HepG2 (cell line): ENCODE measurements at regions not wholly inside any gene's neighbourhood (a gene's known extent, or its start where the extent isn't known, plus 50 kb on each side); places are given as distances from the start of the nearest gene placed in this dataset.

Experiments used
- ATAC-seq: fragments of 200-7000 bp; cut with Tn5 transposase; 3 replicates; pipeline ENCODE4 v1.9.1; 2020; ENCODE audit warnings: mild to moderate bottlenecking, moderate library complexity
- BruUV-seq: library from RNA; stranded (reverse); fragments of 400-500 nt; replicated peaks from 2 replicates; lab custom pipeline; 2021; lab: Mats Ljungman, UMichigan
- CTCF ChIA-PET: fragments of 300-600 bp; formaldehyde crosslinking; extraction: SDS; loops from one replicate; lab custom pipeline; 2021; ENCODE audit warnings: low total read pairs, inconsistent platforms, low intra/inter-chr PET ratio; lab: Yijun Ruan, JAX
- POLR2A ChIA-PET: fragments of 350-600 bp; sonication (Branson Sonifier 250); formaldehyde crosslinking; loops from one replicate; lab custom pipeline; 2020; ENCODE audit warnings: antibody characterized with exemption, inconsistent platforms; lab: Yijun Ruan, JAX
- DNase-seq: peaks from one replicate; pipeline ENCODE4 v3.0.0-alpha.2; 2015; ENCODE audit warnings: low spot score
- FAIRE-seq: peaks from 3 replicates; lab custom pipeline; 2011; peaks lifted over from hg19 to GRCh38; lab: Jason Lieb, UNC
- H2AFZ ChIP-seq: one replicate; pipeline ENCODE4 v1.6.1; 2011; ENCODE audit warnings: low read length, inconsistent platforms
- H3K27ac ChIP-seq: fragments of 300-600 bp; 3 replicates; pipeline ENCODE4 v1.8.0; 2011; ENCODE audit warnings: mixed run types, mild to moderate bottlenecking, mixed read lengths, low read length, inconsistent platforms; ENCODE audit not compliant: insufficient read depth; ENCODE audit errors: extremely low read length
- H3K27me3 ChIP-seq, 2 experiments: fragments of 200-600 bp in 1 of 2; 2 replicates in 1 of 2; 3 replicates in 1 of 2; pipeline versions ENCODE4 v1.6.0 to v1.8.0; 2011; ENCODE audit warnings: low read length in 2 of 2, mild to moderate bottlenecking in 2 of 2, moderate library complexity in 2 of 2, inconsistent platforms in 1 of 2; ENCODE audit not compliant: insufficient read depth in 2 of 2, control insufficient read depth in 1 of 2
- H3K36me3 ChIP-seq, 2 experiments: fragments of 200-600 bp in 1 of 2; replicated peaks in 1 of 2; 2 replicates in 1 of 2; 3 replicates in 1 of 2; pipeline versions ENCODE4 v1.5.1 to v1.8.0; 2011; ENCODE audit warnings: low read length in 2 of 2, inconsistent platforms in 1 of 2; ENCODE audit not compliant: insufficient read depth in 2 of 2, control insufficient read depth in 1 of 2
- H3K4me1 ChIP-seq: 2 replicates; pipeline ENCODE4 v1.5.1; 2012; ENCODE audit warnings: low read length, inconsistent platforms; ENCODE audit not compliant: insufficient read depth
- H3K4me2 ChIP-seq: 2 replicates; pipeline ENCODE4 v1.6.0; 2011; ENCODE audit warnings: low read depth, low read length, inconsistent platforms
- H3K4me3 ChIP-seq, 3 experiments: fragments of 200-600 bp in 1 of 3; sonication (generic), shearing (Covaris generic) in 1 of 3; replicated peaks in 1 of 3; 2 replicates each; pipeline ENCODE4 v1.5.1; 2011 to 2016; ENCODE audit warnings: low read length in 3 of 3, inconsistent platforms in 2 of 3, low read depth in 2 of 3, mild to moderate bottlenecking in 2 of 3, control low read depth in 1 of 3, mixed read lengths in 1 of 3; ENCODE audit not compliant: insufficient read depth in 1 of 3
- H3K79me2 ChIP-seq: one replicate; pipeline ENCODE4 v1.6.1; 2011; ENCODE audit warnings: low read length, inconsistent platforms; ENCODE audit not compliant: insufficient read depth
- H3K9ac ChIP-seq: 2 replicates; pipeline ENCODE4 v1.6.0; 2011; ENCODE audit warnings: mild to moderate bottlenecking, low read depth, low read length, inconsistent platforms; ENCODE audit not compliant: insufficient read depth
- H3K9me3 ChIP-seq: 2 replicates; pipeline ENCODE4 v1.5.1; 2012; ENCODE audit warnings: mild to moderate bottlenecking, low read length
- H4K20me1 ChIP-seq: 2 replicates; pipeline ENCODE4 v1.6.0; 2011; ENCODE audit warnings: inconsistent platforms, mild to moderate bottlenecking, low read length, moderate library complexity; ENCODE audit not compliant: insufficient read depth
- ERF ChIP-seq: IDR thresholded peaks from 2 replicates; pipeline ENCODE4 v1.6.1; 2018; ENCODE audit warnings: missing biosample characterization, missing genetic modification reagents
- HINFP ChIP-seq: sonication (generic); formaldehyde crosslinking; IDR thresholded peaks from 2 replicates; pipeline ENCODE4 v1.4.0; 2020; ENCODE audit warnings: low read depth, mild to moderate bottlenecking, missing genetic modification reagents
- HOXA3 ChIP-seq: sonication (generic); formaldehyde crosslinking; IDR thresholded peaks from 2 replicates; pipeline ENCODE4 v1.5.0; 2020; ENCODE audit warnings: missing genetic modification reagents
- KLF6 ChIP-seq: IDR thresholded peaks from 2 replicates; pipeline ENCODE4 v1.8.0; 2016; ENCODE audit warnings: missing biosample characterization, missing genetic modification reagents
- PBX2 ChIP-seq: IDR thresholded peaks from 2 replicates; pipeline ENCODE4 v1.6.1; 2016; ENCODE audit warnings: control low read depth
- POLR2G ChIP-seq: fragments of 200-400 bp; formaldehyde crosslinking; IDR thresholded peaks from 2 replicates; pipeline ENCODE4 v1.6.1; 2018; ENCODE audit warnings: mild to moderate bottlenecking, low read depth, low read length, moderate library complexity
- REST ChIP-seq, 2 experiments: IDR thresholded peaks; 2 replicates each; pipeline ENCODE4 v1.6.1; 2011 to 2012; ENCODE audit warnings: low read length in 2 of 2, borderline replicate concordance in 1 of 2, low read depth in 1 of 2, mild to moderate bottlenecking in 1 of 2, moderate library complexity in 1 of 2
- THAP11 ChIP-seq: IDR thresholded peaks from 2 replicates; pipeline ENCODE4 v1.6.1; 2016; ENCODE audit warnings: missing biosample characterization, missing genetic modification reagents
- WIZ ChIP-seq: sonication (generic); formaldehyde crosslinking; IDR thresholded peaks from 2 replicates; pipeline ENCODE4 v1.5.1; 2020; ENCODE audit warnings: mild to moderate bottlenecking, missing genetic modification reagents
- ZFY ChIP-seq: sonication (generic); formaldehyde crosslinking; IDR thresholded peaks from 2 replicates; pipeline ENCODE4 v1.4.0; 2020; ENCODE audit warnings: missing genetic modification reagents
- ZNF292 ChIP-seq: sonication (generic); formaldehyde crosslinking; IDR thresholded peaks from 2 replicates; pipeline ENCODE4 v1.8.1; 2022; ENCODE audit warnings: mild to moderate bottlenecking, low read depth, missing genetic modification reagents, borderline replicate concordance
- in situ Hi-C: cut with HindIII; loops from 2 replicates; pipeline ENCODE4 v1.10.0; 2017; ENCODE audit warnings: low pct_unique_long_range_greater_than_20kb; ENCODE audit not compliant: extremely low pct_ligation_motif_present
- intact Hi-C: fragments of 100-400 bp; cut with micrococcal nuclease; formaldehyde crosslinking; loops from one replicate; pipeline ENCODE4 v1.10.0; 2022; ENCODE audit not compliant: unreplicated experiment

- no peaks in the 10 kb centered on the region for H3K36me3 ChIP-seq
- TF ChIP-seq ZNF292 (CRISPR knock-in tag) (no peak), POLR2G (no peak), PBX2 (CRISPR knock-in tag) (no peak), ERF (no peak), HINFP (CRISPR knock-in tag) (no peak), KLF6 (CRISPR knock-in tag) (no peak), ZFY (CRISPR knock-in tag) (no peak), HOXA3 (CRISPR knock-in tag) (no peak), THAP11 (CRISPR knock-in tag) (no peak), REST (IDR thresholded peaks at IDR 0.05; ENCODE audit: borderline replicate concordance in 1 of 2, low read depth in 1 of 2, low read length in 2 of 2) (no peak), WIZ (CRISPR knock-in tag) (no peak)
- TF ChIP-seq, all 625 proteins: peak for 0
- H3K9me3 ChIP-seq, result peaks cover 7% of the 10 kb centered on the region
- in situ Hi-C loops (no loop called here), intact Hi-C loops (no loop called here)
- H3K4me3 ChIP-seq, result no peak overlapping the region
- no peaks in the 10 kb centered on the region for H3K4me1 ChIP-seq
- ChIA-PET CTCF (no interaction called here), POLR2A (no interaction called here)
- no peaks in the 10 kb centered on the region for H4K20me1 ChIP-seq
- H3K27me3 ChIP-seq, result no peaks in the 10 kb centered on the region
- H3K9ac ChIP-seq, result no peak overlapping the region
- no peak overlapping the region for H3K27ac ChIP-seq
- BruUV-seq, result no TSS peak
- no peak overlapping the region for H2AFZ ChIP-seq
- no peak overlapping the region for H3K4me2 ChIP-seq
- FAIRE-seq (no peak), ATAC-seq (no peak), DNase-seq (no peak)
- H3K79me2 ChIP-seq, result no peaks in the 10 kb centered on the region
Measured at GRCh38 chr4:144801731-144802130, 155.8 kb downstream of the HHIP start.
